HG03025 (cell line): ENCODE measurements at regions not wholly inside any gene's neighbourhood (a gene's known extent, or its start where the extent isn't known, plus 50 kb on each side); places are given as distances from the start of the nearest gene placed in this dataset.

Source experiments
- ATAC-seq: cut with Tn5 transposase; IDR thresholded peaks from one replicate; pipeline ENCODE4 v1.9.1; 2021; ENCODE audit warnings: mild to moderate bottlenecking, moderate library complexity; ENCODE audit not compliant: unreplicated experiment, low FRiP score

- no peak for ATAC-seq
Measured at GRCh38 chr4:36704289-36704688, 422.9 kb downstream of the DTHD1 start.

- no peak for ATAC-seq
Measured at GRCh38 chr4:36709991-36710390, 428.6 kb downstream of the DTHD1 start.

GRCh38 chr4:36712013-36712412 is 430.6 kb downstream of the DTHD1 start:
- ATAC-seq = no peak

GRCh38 chr4:36716874-36717273 is 435.5 kb downstream of the DTHD1 start:
- ATAC-seq = no peak

GRCh38 chr4:36719425-36719824 is 438.0 kb downstream of the DTHD1 start:
- no peak for ATAC-seq

GRCh38 chr4:36722986-36723385 is 441.6 kb downstream of the DTHD1 start:
- no peak for ATAC-seq

- ATAC-seq = no peak
Measured at GRCh38 chr4:36734334-36734733, 452.9 kb downstream of the DTHD1 start.

- ATAC-seq = no peak
Measured at GRCh38 chr4:36737691-36738090, 456.3 kb downstream of the DTHD1 start.

- no peak for ATAC-seq
Measured at GRCh38 chr4:36740796-36741310, 459.4 kb downstream of the DTHD1 start.

GRCh38 chr4:36747277-36748129 is 466.1 kb downstream of the DTHD1 start:
- no peak for ATAC-seq

- no peak for ATAC-seq
Measured at GRCh38 chr4:36753048-36753447, 471.6 kb downstream of the DTHD1 start.

- ATAC-seq = no peak
Measured at GRCh38 chr4:36757580-36758311, 476.3 kb downstream of the DTHD1 start.

- ATAC-seq = no peak
Measured at GRCh38 chr4:36758312-36759178, 477.1 kb downstream of the DTHD1 start.

GRCh38 chr4:36761607-36762006 is 480.2 kb downstream of the DTHD1 start:
- ATAC-seq = no peak

GRCh38 chr4:36763814-36764213 is 480.7 kb upstream of the NWD2 start:
- ATAC-seq = no peak

- no peak for ATAC-seq
Measured at GRCh38 chr4:36767596-36767995, 476.9 kb upstream of the NWD2 start.

- ATAC-seq = peak; percentile 54
Measured at GRCh38 chr4:36771411-36772153, 473.0 kb upstream of the NWD2 start.

GRCh38 chr4:36772154-36772516 is 472.4 kb upstream of the NWD2 start:
- ATAC-seq = peak; percentile 48

GRCh38 chr4:36773467-36773866 is 471.1 kb upstream of the NWD2 start:
- ATAC-seq = no peak

GRCh38 chr4:36775544-36775943 is 469.0 kb upstream of the NWD2 start:
- no peak for ATAC-seq
